SU-DHL-6 (cell line): ENCODE measurements at regions not wholly inside any gene's neighbourhood (a gene's known extent, or its start where the extent isn't known, plus 50 kb on each side); places are given as distances from the start of the nearest gene placed in this dataset.

ENCODE experiments used
- H2AFZ ChIP-seq: fragments of 200-600 bp; sonication (generic); 2 replicates; pipeline ENCODE4 v1.6.1; 2014; ENCODE audit warnings: low read depth, mild to moderate bottlenecking, moderate library complexity, mixed read lengths, antibody characterized with exemption, low read length; ENCODE audit not compliant: severe bottlenecking
- H3F3A ChIP-seq: fragments of 200-600 bp; shearing (Covaris generic); 2 replicates; pipeline ENCODE4 v1.6.0; 2016; ENCODE audit warnings: antibody characterized with exemption, mild to moderate bottlenecking; ENCODE audit not compliant: insufficient read depth
- H3K27ac ChIP-seq: fragments of 200-600 bp; sonication (generic); 2 replicates; pipeline ENCODE4 v1.5.1; 2016; ENCODE audit warnings: low read depth, mild to moderate bottlenecking, low read length, moderate library complexity, mixed read lengths
- H3K27me3 ChIP-seq: fragments of 200-600 bp; sonication (generic), shearing (Covaris generic); 2 replicates; pipeline ENCODE4 v1.6.0; 2014; ENCODE audit warnings: mild to moderate bottlenecking, low read length
- H3K36me3 ChIP-seq: fragments of 200-600 bp; sonication (generic); 2 replicates; pipeline ENCODE4 v1.6.1; 2014; ENCODE audit warnings: mild to moderate bottlenecking, low read length, mixed read lengths
- H3K4me2 ChIP-seq: fragments of 300-600, 200-600 bp; shearing (Covaris generic), sonication (generic); 2 replicates; pipeline ENCODE4 v1.6.0; 2014; ENCODE audit warnings: low read length, low read depth, mild to moderate bottlenecking; ENCODE audit not compliant: poor library complexity, severe bottlenecking
- H3K4me3 ChIP-seq: fragments of 200-600 bp; sonication (generic); 2 replicates; pipeline ENCODE4 v1.5.1; 2014; ENCODE audit warnings: antibody characterized with exemption, low read length, mild to moderate bottlenecking, mixed read lengths; ENCODE audit not compliant: insufficient read depth, poor library complexity, severe bottlenecking
- H3K79me2 ChIP-seq: fragments of 200-600 bp; sonication (generic); 2 replicates; pipeline ENCODE4 v1.6.1; 2014; ENCODE audit warnings: mild to moderate bottlenecking, low read length, moderate library complexity; ENCODE audit not compliant: insufficient read depth
- H3K9ac ChIP-seq: fragments of 200-600 bp; sonication (generic); 2 replicates; pipeline ENCODE4 v1.7.0; 2014; ENCODE audit warnings: mild to moderate bottlenecking, low read length
- H3K9me2 ChIP-seq: fragments of 200-600 bp; sonication (generic); replicated peaks from 2 replicates; pipeline ENCODE4 v1.6.1; 2014; ENCODE audit warnings: low read length; ENCODE audit not compliant: insufficient read depth
- H3K9me3 ChIP-seq: fragments of 200-600 bp; sonication (generic); 2 replicates; pipeline ENCODE4 v1.6.1; 2014; ENCODE audit warnings: low read length, mixed read lengths; ENCODE audit not compliant: insufficient read depth
- H4K20me1 ChIP-seq: fragments of 200-600 bp; sonication (generic); 2 replicates; pipeline ENCODE4 v1.6.1; 2014; ENCODE audit warnings: low read depth, mild to moderate bottlenecking, antibody characterized with exemption, low read length, moderate library complexity, mixed read lengths
- CTCF ChIP-seq: fragments of 200-600 bp; sonication (generic); IDR thresholded peaks from one replicate; pipeline ENCODE4 v1.5.1; 2017; ENCODE audit warnings: antibody characterized with exemption, mild to moderate bottlenecking, low read length, moderate library complexity; ENCODE audit not compliant: insufficient read depth, poor library complexity, severe bottlenecking
- EZH2phosphoT487 ChIP-seq: fragments of 200-600 bp; sonication (generic), shearing (Covaris generic); conservative IDR thresholded peaks from 2 replicates; pipeline ENCODE4 v1.6.1; 2018; ENCODE audit warnings: mild to moderate bottlenecking, antibody characterized with exemption, low read length, moderate library complexity, mixed read lengths

GRCh38 chr2:176432434-176432833 lies 163.2 kb downstream of the MTX2 start:
- no peaks in the 10 kb centered on the region for H3K36me3 ChIP-seq
- TF ChIP-seq EZH2phosphoT487 (no peak), CTCF (no peak)
- no peak overlapping the region for H2AFZ ChIP-seq
- H3K79me2 ChIP-seq: no peaks in the 10 kb centered on the region
- no peak overlapping the region for H3K4me3 ChIP-seq
- H3K4me2 ChIP-seq: no peak overlapping the region
- H3K9ac ChIP-seq: no peak overlapping the region
- no peaks in the 10 kb centered on the region for H3K27me3 ChIP-seq
- no peaks in the 10 kb centered on the region for H4K20me1 ChIP-seq
- no peaks in the 10 kb centered on the region for H3K9me2 ChIP-seq
- no peaks in the 10 kb centered on the region for H3F3A ChIP-seq
- H3K9me3 ChIP-seq: no peaks in the 10 kb centered on the region
- H3K27ac ChIP-seq: no peak overlapping the region

DNA sequence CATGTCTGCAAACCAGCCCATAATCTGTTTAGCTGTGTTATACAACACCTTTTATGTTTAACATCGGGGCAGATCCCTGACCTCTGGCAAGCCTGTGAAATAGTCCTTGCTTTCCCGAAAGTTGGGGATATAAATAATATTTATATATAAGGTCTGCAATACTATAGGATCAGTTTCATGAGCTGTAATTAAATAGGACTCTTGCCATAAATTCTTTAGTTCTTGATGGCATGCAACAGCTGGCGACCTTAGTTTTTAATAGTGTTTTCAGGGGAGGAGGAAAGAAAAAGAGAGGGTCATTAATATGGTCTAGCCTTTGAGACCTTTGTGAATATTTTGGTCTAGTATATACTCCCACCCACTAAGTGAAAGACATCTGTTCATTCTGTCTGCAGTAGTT lies 166.5 kb downstream of the MTX2 start:
- Histone ChIP-seq H3K9ac (no peak overlapping the region), H3K27me3 (no peaks in the 10 kb centered on the region), H4K20me1 (no peaks in the 10 kb centered on the region), H3K9me2 (no peaks in the 10 kb centered on the region), H2AFZ (no peak overlapping the region), H3K9me3 (no peaks in the 10 kb centered on the region), H3K4me2 (no peak overlapping the region), H3K36me3 (no peaks in the 10 kb centered on the region), H3K4me3 (no peak overlapping the region), H3F3A (no peaks in the 10 kb centered on the region), H3K27ac (no peak overlapping the region), H3K79me2 (no peaks in the 10 kb centered on the region)
- TF ChIP-seq EZH2phosphoT487 (no peak), CTCF (no peak)

DNA sequence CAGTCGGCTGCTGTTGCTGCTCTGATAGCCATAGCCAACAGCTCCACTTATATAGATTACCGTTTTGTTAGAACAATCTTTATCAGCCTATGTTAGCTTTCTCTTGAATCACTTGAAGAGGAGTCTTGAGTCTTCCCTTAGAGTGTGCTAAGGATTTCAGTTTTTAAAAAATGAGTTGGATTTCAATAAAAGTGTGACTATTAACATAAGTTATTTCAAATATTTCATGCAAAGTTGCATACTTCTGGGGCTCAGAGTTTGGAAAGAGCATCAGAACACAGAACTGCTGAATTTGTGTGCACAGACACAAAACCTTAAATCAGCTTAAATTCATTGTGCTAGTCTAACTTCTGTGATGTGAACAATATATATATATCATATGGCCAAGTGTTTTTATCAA lies 174.7 kb downstream of the MTX2 start:
- no peak overlapping the region for H2AFZ ChIP-seq
- no peaks in the 10 kb centered on the region for H3K79me2 ChIP-seq
- TF ChIP-seq CTCF (no peak), EZH2phosphoT487 (no peak)
- H3K27me3 ChIP-seq: no peaks in the 10 kb centered on the region
- H3K9me3 ChIP-seq: no peaks in the 10 kb centered on the region
- H3K9ac ChIP-seq: no peak overlapping the region
- H3K4me3 ChIP-seq: no peak overlapping the region
- no peaks in the 10 kb centered on the region for H3K9me2 ChIP-seq
- no peaks in the 10 kb centered on the region for H3K36me3 ChIP-seq
- H3F3A ChIP-seq: no peaks in the 10 kb centered on the region
- H3K4me2 ChIP-seq: no peak overlapping the region
- H4K20me1 ChIP-seq: no peaks in the 10 kb centered on the region
- no peak overlapping the region for H3K27ac ChIP-seq

DNA sequence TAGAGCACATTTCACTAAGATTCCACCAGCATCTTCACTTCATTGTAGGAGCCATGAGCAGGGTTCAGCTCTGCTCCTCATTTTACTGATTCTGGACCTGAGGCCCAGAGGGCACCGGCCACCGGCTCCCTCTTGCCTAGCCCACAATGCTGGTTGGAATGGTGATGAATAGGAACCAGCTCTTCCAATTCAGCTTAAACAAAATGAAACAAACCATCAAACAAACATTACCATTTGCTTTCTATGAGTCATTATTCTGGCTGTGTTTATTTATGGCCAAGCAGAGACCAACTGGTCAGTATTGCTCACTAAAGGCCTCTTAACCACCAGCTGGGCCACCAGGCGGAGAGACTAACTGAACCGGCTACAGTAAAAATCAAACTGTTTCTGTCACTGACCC lies 176.7 kb downstream of the MTX2 start:
- Histone ChIP-seq H3F3A (no peaks in the 10 kb centered on the region), H3K79me2 (no peaks in the 10 kb centered on the region), H3K27me3 (no peaks in the 10 kb centered on the region), H3K9me3 (no peaks in the 10 kb centered on the region), H3K4me3 (no peak overlapping the region), H3K36me3 (no peaks in the 10 kb centered on the region), H2AFZ (no peak overlapping the region), H3K9ac (no peak overlapping the region), H4K20me1 (no peaks in the 10 kb centered on the region), H3K9me2 (no peaks in the 10 kb centered on the region), H3K27ac (no peak overlapping the region), H3K4me2 (no peak overlapping the region)
- no peak for TF ChIP-seq CTCF
- TF ChIP-seq EZH2phosphoT487: no peak
